ENCODE measurements at regions not wholly inside any gene's neighbourhood (a gene's known extent, or its start where the extent isn't known, plus 50 kb on each side); places are given as distances from the start of the nearest gene placed in this dataset.
"Not testable (repeated sequence)": the region's sequence is repeated elsewhere in the genome, so short reads cannot be mapped to it uniquely, and the experiment has no call there.

GRCh38 chr5:166282939-166283338 lies 2008.5 kb upstream of the WWC1 start:
- no peak overlapping the region for H3K4me3 ChIP-seq (ENCODE audit: insufficient read depth, low read length)
- no peak overlapping the region for H3K4me2 ChIP-seq (ENCODE audit: insufficient read depth, low read length)

GRCh38 chr5:166285361-166285760 lies 2006.1 kb upstream of the WWC1 start:
- H2AFZ ChIP-seq (ENCODE audit: low read length): no peak overlapping the region
- TF ChIP-seq CTCF (IDR thresholded peaks at IDR 0.05; ENCODE audit: extremely low read depth, low read depth, low read length): no peak
- no peaks in the 10 kb centered on the region for H3K4me1 ChIP-seq (ENCODE audit: insufficient read depth, low read length)
- no peak overlapping the region for H3K27ac ChIP-seq (ENCODE audit: low read depth, low read length)
- H3K4me3 ChIP-seq (ENCODE audit: insufficient read depth, low read length): no peak overlapping the region
- no peaks in the 10 kb centered on the region for H3K27me3 ChIP-seq (ENCODE audit: insufficient read depth, low read length)
- H4K20me1 ChIP-seq (ENCODE audit: insufficient read depth, low read length): no peaks in the 10 kb centered on the region
- no peak for DNase-seq (ENCODE audit: insufficient read length, low spot score, missing footprints)
- H3K36me3 ChIP-seq (ENCODE audit: insufficient read depth, low read length): no peaks in the 10 kb centered on the region
- no peaks in the 10 kb centered on the region for H3K79me2 ChIP-seq (ENCODE audit: insufficient read depth, low read length)
- H3K9me3 ChIP-seq (ENCODE audit: low read depth, low read length): peaks cover 5% of the 10 kb centered on the region
- H3K4me2 ChIP-seq (ENCODE audit: insufficient read depth, low read length): no peak overlapping the region

More at GRCh38 chr5:166282939-166283338, 2008.5 kb upstream of the WWC1 start:
- no peak for DNase-seq (ENCODE audit: insufficient read length, low spot score, missing footprints)
- H3K9me3 ChIP-seq (ENCODE audit: low read depth, low read length): peaks cover 5% of the 10 kb centered on the region
- no peak overlapping the region for H2AFZ ChIP-seq (ENCODE audit: low read length)
- no peak overlapping the region for H3K27ac ChIP-seq (ENCODE audit: low read depth, low read length)
- no peaks in the 10 kb centered on the region for H3K36me3 ChIP-seq (ENCODE audit: insufficient read depth, low read length)
- no peaks in the 10 kb centered on the region for H3K4me1 ChIP-seq (ENCODE audit: insufficient read depth, low read length)
- H4K20me1 ChIP-seq (ENCODE audit: insufficient read depth, low read length): no peaks in the 10 kb centered on the region
- no peaks in the 10 kb centered on the region for H3K27me3 ChIP-seq (ENCODE audit: insufficient read depth, low read length)
- H3K79me2 ChIP-seq (ENCODE audit: insufficient read depth, low read length): no peaks in the 10 kb centered on the region
- no peak for TF ChIP-seq CTCF (IDR thresholded peaks at IDR 0.05; ENCODE audit: extremely low read depth, low read depth, low read length)

- Histone ChIP-seq H2AFZ (ENCODE audit: low read length) (no peak overlapping the region), H3K9me3 (ENCODE audit: low read depth, low read length) (peaks cover 3% of the 10 kb centered on the region), H3K79me2 (ENCODE audit: insufficient read depth, low read length) (no peaks in the 10 kb centered on the region), H3K36me3 (ENCODE audit: insufficient read depth, low read length) (no peaks in the 10 kb centered on the region), H3K4me3 (ENCODE audit: insufficient read depth, low read length) (no peak overlapping the region), H3K27ac (ENCODE audit: low read depth, low read length) (no peak overlapping the region), H3K27me3 (ENCODE audit: insufficient read depth, low read length) (no peaks in the 10 kb centered on the region), H4K20me1 (ENCODE audit: insufficient read depth, low read length) (no peaks in the 10 kb centered on the region), H3K4me1 (ENCODE audit: insufficient read depth, low read length) (no peaks in the 10 kb centered on the region), H3K4me2 (ENCODE audit: insufficient read depth, low read length) (no peak overlapping the region)
- no peak for TF ChIP-seq CTCF (IDR thresholded peaks at IDR 0.05; ENCODE audit: extremely low read depth, low read depth, low read length)
- no peak for DNase-seq (ENCODE audit: insufficient read length, low spot score, missing footprints)
Measured at GRCh38 chr5:166286832-166287231, 2004.6 kb upstream of the WWC1 start.

GRCh38 chr5:166287866-166288265 lies 2003.6 kb upstream of the WWC1 start:
- DNase-seq (ENCODE audit: insufficient read length, low spot score, missing footprints): no peak
- no peak overlapping the region for H2AFZ ChIP-seq (ENCODE audit: low read length)
- H3K9me3 ChIP-seq (ENCODE audit: low read depth, low read length): peaks cover 3% of the 10 kb centered on the region
- no peaks in the 10 kb centered on the region for H3K79me2 ChIP-seq (ENCODE audit: insufficient read depth, low read length)
- H3K27ac ChIP-seq (ENCODE audit: low read depth, low read length): no peak overlapping the region
- H3K4me1 ChIP-seq (ENCODE audit: insufficient read depth, low read length): no peaks in the 10 kb centered on the region
- no peaks in the 10 kb centered on the region for H4K20me1 ChIP-seq (ENCODE audit: insufficient read depth, low read length)
- no peak overlapping the region for H3K4me3 ChIP-seq (ENCODE audit: insufficient read depth, low read length)
- H3K27me3 ChIP-seq (ENCODE audit: insufficient read depth, low read length): no peaks in the 10 kb centered on the region
- no peaks in the 10 kb centered on the region for H3K36me3 ChIP-seq (ENCODE audit: insufficient read depth, low read length)
- no peak overlapping the region for H3K4me2 ChIP-seq (ENCODE audit: insufficient read depth, low read length)
- no peak for TF ChIP-seq CTCF (IDR thresholded peaks at IDR 0.05; ENCODE audit: extremely low read depth, low read depth, low read length)

GRCh38 chr5:166291800-166292199 lies 1999.6 kb upstream of the WWC1 start:
- H3K27me3 ChIP-seq (ENCODE audit: insufficient read depth, low read length); H3K27ac ChIP-seq (ENCODE audit: low read depth, low read length); H3K79me2 ChIP-seq (ENCODE audit: insufficient read depth, low read length); H3K4me3 ChIP-seq (ENCODE audit: insufficient read depth, low read length); H3K4me1 ChIP-seq (ENCODE audit: insufficient read depth, low read length); H2AFZ ChIP-seq (ENCODE audit: low read length); H3K4me2 ChIP-seq (ENCODE audit: insufficient read depth, low read length); H3K9me3 ChIP-seq (ENCODE audit: low read depth, low read length); H3K36me3 ChIP-seq (ENCODE audit: insufficient read depth, low read length); H4K20me1 ChIP-seq (ENCODE audit: insufficient read depth, low read length); DNase-seq (ENCODE audit: insufficient read length, low spot score, missing footprints): not testable (repeated sequence)
